ENCODE measurements at regions not wholly inside any gene's neighbourhood (a gene's known extent, or its start where the extent isn't known, plus 50 kb on each side); places are given as distances from the start of the nearest gene placed in this dataset.

GRCh38 chr15:93239591-93239990 lies 150.6 kb upstream of the RGMA start:
- H3K4me3 ChIP-seq (ENCODE audit: low read depth, low read length), result no peak overlapping the region
- TF ChIP-seq CTCF (IDR thresholded peaks at IDR 0.05; ENCODE audit: insufficient read depth, low read length), result no peak
- no peak for DNase-seq (ENCODE audit: low read depth)

- H3K4me3 ChIP-seq (ENCODE audit: low read depth, low read length), result no peak overlapping the region
- no peak for TF ChIP-seq CTCF (IDR thresholded peaks at IDR 0.05; ENCODE audit: insufficient read depth, low read length)
- DNase-seq (ENCODE audit: low read depth), result no peak
Observed at GRCh38 chr15:93238641-93239040, 149.6 kb upstream of the RGMA start.

GRCh38 chr15:93235926-93236780 lies 147.1 kb upstream of the RGMA start:
- H3K4me3 ChIP-seq (ENCODE audit: low read depth, low read length), result no peak overlapping the region
- DNase-seq (ENCODE audit: low read depth), result no peak
- no peak for TF ChIP-seq CTCF (IDR thresholded peaks at IDR 0.05; ENCODE audit: insufficient read depth, low read length)

GRCh38 chr15:93235269-93235668 lies 146.3 kb upstream of the RGMA start:
- no peak for TF ChIP-seq CTCF (IDR thresholded peaks at IDR 0.05; ENCODE audit: insufficient read depth, low read length)
- H3K4me3 ChIP-seq (ENCODE audit: low read depth, low read length), result no peak overlapping the region
- no peak for DNase-seq (ENCODE audit: low read depth)

GRCh38 chr15:93233710-93234109 lies 144.7 kb upstream of the RGMA start:
- no peak overlapping the region for H3K4me3 ChIP-seq (ENCODE audit: low read depth, low read length)
- DNase-seq (ENCODE audit: low read depth), result no peak
- TF ChIP-seq CTCF (IDR thresholded peaks at IDR 0.05; ENCODE audit: insufficient read depth, low read length), result no peak

GRCh38 chr15:93232845-93233244 lies 143.8 kb upstream of the RGMA start:
- DNase-seq (ENCODE audit: low read depth), result no peak
- H3K4me3 ChIP-seq (ENCODE audit: low read depth, low read length), result no peak overlapping the region
- no peak for TF ChIP-seq CTCF (IDR thresholded peaks at IDR 0.05; ENCODE audit: insufficient read depth, low read length)

- no peak for TF ChIP-seq CTCF (IDR thresholded peaks at IDR 0.05; ENCODE audit: insufficient read depth, low read length)
- H3K4me3 ChIP-seq (ENCODE audit: low read depth, low read length), result no peak overlapping the region
- no peak for DNase-seq (ENCODE audit: low read depth)
Observed at GRCh38 chr15:93231994-93232393, 143.0 kb upstream of the RGMA start.
